Heart right ventricle (tissue), 16 donors: ENCODE measurements at regions not wholly inside any gene's neighbourhood (a gene's known extent, or its start where the extent isn't known, plus 50 kb on each side); places are given as distances from the start of the nearest gene placed in this dataset.

Experiments
- ATAC-seq, 8 donors: fragments of 200-7000 bp; cut with Tn5 transposase; one replicate each; pipeline ENCODE4 v1.9.1; 2020; ENCODE audit warnings: mild to moderate bottlenecking in 8 of 8, moderate library complexity in 8 of 8, moderate number of reproducible peaks in 1 of 8
- DNase-seq, 2 donors: peaks; one replicate each; pipeline ENCODE4 v3.0.0-alpha.2; 2020
- H3K27ac ChIP-seq, 10 donors: fragments of 200-600 bp; sonication (generic) in 2 of 10; one replicate each; pipeline versions ENCODE4 v1.5.0 to v1.8.0; 2020 to 2022; ENCODE audit warnings: mild to moderate bottlenecking in 3 of 10
- H3K27me3 ChIP-seq, 7 donors: fragments of 200-600 bp; one replicate each; pipeline ENCODE4 v1.8.0; 2021 to 2022; ENCODE audit warnings: mild to moderate bottlenecking in 2 of 7
- H3K36me3 ChIP-seq, 9 donors: fragments of 200-600 bp; sonication (generic) in 1 of 9; one replicate each; pipeline versions ENCODE4 v1.5.0 to v1.8.0; 2020 to 2022; ENCODE audit warnings: mild to moderate bottlenecking in 2 of 9
- H3K4me1 ChIP-seq, 9 donors: fragments of 200-600 bp; sonication (generic) in 1 of 9; one replicate each; pipeline versions ENCODE4 v1.5.0 to v1.8.0; 2020 to 2022; ENCODE audit warnings: mild to moderate bottlenecking in 4 of 9
- H3K4me3 ChIP-seq, 10 donors: fragments of 200-600 bp; sonication (generic) in 2 of 10; one replicate each; pipeline versions ENCODE4 v1.5.0 to v1.8.0; 2020 to 2022; ENCODE audit warnings: mild to moderate bottlenecking in 7 of 10, moderate library complexity in 2 of 10
- H3K9me3 ChIP-seq, 11 donors: fragments of 200-600 bp in 10 of 11; sonication (generic) in 2 of 11; one replicate each; pipeline versions ENCODE4 v1.5.0 to v1.8.0; 2013 to 2022; ENCODE audit warnings: mild to moderate bottlenecking in 2 of 11, control low read depth in 1 of 11, moderate library complexity in 1 of 11
- WGBS, 2 donors: extraction: QIAGEN DNeasy Blood & Tissue Kit; methylation state at CpG; one replicate each; pipeline ENCODE4 v1.1.7; 2013; ENCODE audit warnings: inconsistent platforms in 1 of 2; 5-methylcytosine and 5-hydroxymethylcytosine counted together
- intact Hi-C, 10 donors: fragments of 100-400 bp; cut with DNase I; formaldehyde crosslinking; loops; one replicate each; pipeline versions ENCODE4 v1.11.1 to v1.14.2; 2022
- TF ChIP-seq, protein P1 (sequence below), 9 donors: fragments of 200-600 bp; sonication (generic) in 2 of 9; IDR thresholded peaks; one replicate each; pipeline versions ENCODE4 v1.5.0 to v1.8.0; 2021 to 2022; ENCODE audit warnings: antibody characterized with exemption in 9 of 9, mild to moderate bottlenecking in 5 of 9, moderate library complexity in 1 of 9
- donor health status: Arrhythmogenic right ventricular cardiomyopathy.
- donor health status: ischemic (EF 13 %, LVEDD 7.1; RV severe dilation, severe dysfunction).
- donor health status: healthy with polysubstance abuse.
- donor health status: DM: no; HTN: yes; CAD: no.
- donor health status: DM: no; HTN: no; CAD: no.
- donor health status: ischemic (EF 25% LVEDD 6.9; RV normal size, moderate dysfunction).
- donor health status: ischemic (EF 25% LVEDD 5.7; RV mildly dilated, moderate dysfunction).
- donor health status: healthy.
- donor health status: DM: yes; HTN: yes; CAD: no.
- donor health status: Ischemic cardiomyopathy.
- donor health status: ischemic (EF 35%, LVEDD 5.7; RV mildly dilated, moderate dysfunction).
- donor health status: nonischemic (EF 11% LVEDD 7.7; RV severe dilation, severe dysfunction).
- donor health status: DM: yes; HTN: yes; CAD: no.
- donor health status: PGD.
- donor health status: ischemic (EF 29% LVEDD 5.4; RV normal size, mild dysfunction).
- donor health status: nonischemic (EF 23%, LVEDD 6.1; RV moderate dilation, normal function).

DNA sequence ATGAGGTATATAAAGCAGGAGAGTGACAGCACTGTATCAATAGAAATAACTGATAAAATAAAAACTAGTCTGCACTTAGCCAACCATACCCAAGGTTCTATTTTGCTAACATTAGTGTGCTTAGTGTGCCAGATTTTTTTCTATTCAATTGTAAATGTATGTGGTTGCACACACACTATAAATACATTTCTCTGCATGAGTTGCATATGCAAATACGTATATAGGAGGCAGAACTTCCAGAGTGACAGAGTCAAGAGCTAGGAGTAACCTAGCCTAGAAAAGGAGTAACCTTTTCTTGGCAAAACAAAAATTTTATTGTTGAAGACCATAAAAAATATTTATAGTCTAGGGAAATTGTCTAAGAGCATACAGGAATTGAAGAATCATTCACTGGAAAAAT is 461.6 kb downstream of the GABRG2 start:
- intact Hi-C loops, result no loop called here
- H3K9me3 ChIP-seq, result peaks cover 0 to 32% (median 0%) of the 10 kb centered on the region in 11 donors
- TF ChIP-seq, protein P1, sequence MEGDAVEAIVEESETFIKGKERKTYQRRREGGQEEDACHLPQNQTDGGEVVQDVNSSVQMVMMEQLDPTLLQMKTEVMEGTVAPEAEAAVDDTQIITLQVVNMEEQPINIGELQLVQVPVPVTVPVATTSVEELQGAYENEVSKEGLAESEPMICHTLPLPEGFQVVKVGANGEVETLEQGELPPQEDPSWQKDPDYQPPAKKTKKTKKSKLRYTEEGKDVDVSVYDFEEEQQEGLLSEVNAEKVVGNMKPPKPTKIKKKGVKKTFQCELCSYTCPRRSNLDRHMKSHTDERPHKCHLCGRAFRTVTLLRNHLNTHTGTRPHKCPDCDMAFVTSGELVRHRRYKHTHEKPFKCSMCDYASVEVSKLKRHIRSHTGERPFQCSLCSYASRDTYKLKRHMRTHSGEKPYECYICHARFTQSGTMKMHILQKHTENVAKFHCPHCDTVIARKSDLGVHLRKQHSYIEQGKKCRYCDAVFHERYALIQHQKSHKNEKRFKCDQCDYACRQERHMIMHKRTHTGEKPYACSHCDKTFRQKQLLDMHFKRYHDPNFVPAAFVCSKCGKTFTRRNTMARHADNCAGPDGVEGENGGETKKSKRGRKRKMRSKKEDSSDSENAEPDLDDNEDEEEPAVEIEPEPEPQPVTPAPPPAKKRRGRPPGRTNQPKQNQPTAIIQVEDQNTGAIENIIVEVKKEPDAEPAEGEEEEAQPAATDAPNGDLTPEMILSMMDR (IDR thresholded peaks at IDR 0.05), result no peak
- WGBS, 2 donors, result 44 to 47% methylated on average over 1 of the region's 1 CpG
- H3K36me3 ChIP-seq, result no peaks in the 10 kb centered on the region
- no peaks in the 10 kb centered on the region for H3K4me1 ChIP-seq
- H3K4me3 ChIP-seq, result no peak overlapping the region
- DNase-seq, result no peak
- no peaks in the 10 kb centered on the region for H3K27me3 ChIP-seq
- ATAC-seq, result no peak
- no peak overlapping the region for H3K27ac ChIP-seq

DNA sequence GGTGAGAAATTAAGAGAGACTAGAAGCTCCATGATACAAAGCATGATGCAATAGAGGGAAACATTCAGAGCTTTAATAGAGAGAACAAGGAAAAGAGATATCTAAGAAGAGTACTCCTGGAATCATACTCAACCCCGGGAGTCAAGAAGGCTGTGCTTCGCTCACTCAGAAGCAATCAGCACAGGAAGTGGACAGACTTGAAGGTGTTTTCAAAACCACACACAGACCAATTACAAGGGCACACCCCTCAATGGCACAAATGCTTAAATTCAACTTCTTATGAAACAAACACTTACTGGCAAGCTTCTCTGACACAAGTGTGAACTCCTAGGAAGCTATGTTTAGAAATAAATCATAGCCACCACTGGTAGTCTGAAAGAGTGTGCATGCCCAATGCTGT is 462.3 kb downstream of the GABRG2 start:
- intact Hi-C loops, result no loop called here
- TF ChIP-seq, protein P1 (IDR thresholded peaks at IDR 0.05), result no peak

DNA sequence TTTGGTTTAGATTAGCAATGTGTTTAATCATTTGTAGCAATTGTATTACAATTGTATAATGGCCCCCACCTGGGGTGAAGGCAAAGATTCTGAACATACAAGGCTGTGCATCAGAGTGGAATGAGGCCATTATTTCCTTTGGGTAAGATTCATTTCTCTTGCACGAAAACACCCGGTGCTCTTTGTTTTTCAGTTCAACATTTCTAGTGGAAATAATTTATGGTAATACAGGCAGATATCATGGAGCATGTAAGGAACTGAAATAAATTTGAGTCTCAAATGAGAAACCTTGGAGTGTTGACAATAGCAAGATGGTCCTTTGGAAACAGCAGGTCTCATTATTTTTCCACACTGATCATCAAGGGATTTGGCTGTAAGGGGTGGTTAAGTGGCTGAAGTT is 475.9 kb downstream of the GABRG2 start:
- no peaks in the 10 kb centered on the region for H3K27me3 ChIP-seq
- DNase-seq (no peak), ATAC-seq (no peak)
- TF ChIP-seq, protein P1 (IDR thresholded peaks at IDR 0.05), result no peak
- H3K36me3 ChIP-seq, result no peaks in the 10 kb centered on the region
- intact Hi-C loops, result no loop called here
- H3K9me3 ChIP-seq, result peaks cover 0 to 12% (median 0%) of the 10 kb centered on the region in 11 donors
- H3K4me3 ChIP-seq, result no peak overlapping the region
- 77 to 86% methylated on average over 2 of the region's 2 CpGs for WGBS, 2 donors
- no peak overlapping the region for H3K27ac ChIP-seq
- H3K4me1 ChIP-seq, result no peaks in the 10 kb centered on the region

More for the DNA sequence above, 462.3 kb downstream of the GABRG2 start:
- ATAC-seq, result no peak
- Histone ChIP-seq H3K27ac (no peak overlapping the region), H3K36me3 (no peaks in the 10 kb centered on the region), H3K4me3 (no peak overlapping the region), H3K27me3 (no peaks in the 10 kb centered on the region), H3K4me1 (no peaks in the 10 kb centered on the region), H3K9me3 (peaks cover 0 to 26% (median 0%) of the 10 kb centered on the region in 11 donors)
- WGBS, 2 donors, result 84 to 85% methylated on average over 2 of the region's 2 CpGs
- no peak for DNase-seq

DNA sequence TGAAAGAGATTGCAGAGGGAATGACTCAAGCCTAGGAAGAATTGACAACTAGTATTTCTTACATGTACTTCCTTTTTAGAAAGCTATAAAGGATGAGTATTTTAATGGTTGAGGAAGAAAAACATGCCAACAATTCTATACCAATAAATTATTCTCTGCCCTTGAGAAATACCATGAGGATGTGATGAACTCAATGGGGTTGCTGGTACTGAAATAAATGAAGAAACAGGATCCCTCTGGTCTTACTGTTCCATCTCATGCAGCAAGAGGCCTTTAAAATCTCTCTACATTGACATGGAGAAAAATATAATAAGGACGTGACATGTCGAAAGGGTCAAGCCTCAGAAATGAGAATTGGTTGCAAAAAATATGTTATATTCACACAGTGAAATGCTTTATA is 477.3 kb downstream of the GABRG2 start:
- Histone ChIP-seq H3K36me3 (no peaks in the 10 kb centered on the region), H3K4me1 (no peaks in the 10 kb centered on the region), H3K27ac (no peak overlapping the region), H3K27me3 (no peaks in the 10 kb centered on the region), H3K9me3 (peaks cover 0 to 18% (median 0%) of the 10 kb centered on the region in 11 donors), H3K4me3 (no peak overlapping the region)
- 83 to 92% methylated on average over 2 of the region's 2 CpGs for WGBS, 2 donors
- intact Hi-C loops, result no loop called here
- no peak for ATAC-seq
- TF ChIP-seq, protein P1 (IDR thresholded peaks at IDR 0.05), result no peak
- no peak for DNase-seq
